ENCODE measurements at regions not wholly inside any gene's neighbourhood (a gene's known extent, or its start where the extent isn't known, plus 50 kb on each side); places are given as distances from the start of the nearest gene placed in this dataset.

DNA sequence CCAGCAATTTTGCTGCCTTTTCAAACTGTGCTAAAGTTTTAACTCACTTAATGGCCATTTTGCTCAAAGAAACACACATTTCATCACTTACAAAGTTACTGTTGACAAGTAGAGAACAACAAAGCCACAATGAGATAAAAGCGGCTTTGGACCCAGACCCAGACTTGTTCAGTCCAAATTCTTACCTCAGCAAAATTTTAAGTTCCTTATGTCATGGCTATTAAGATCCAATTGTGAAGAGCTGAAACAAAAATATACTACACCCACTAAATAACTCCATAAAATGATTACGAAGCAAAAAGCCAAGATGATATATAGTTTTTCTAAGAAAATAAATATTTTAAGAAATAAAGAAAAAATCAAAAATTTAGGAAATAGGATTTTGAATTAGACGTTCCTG lies 137.0 kb upstream of the INPP4B start:
- Histone ChIP-seq H3K4me1 (ENCODE audit: control insufficient read depth, insufficient read depth, low read length) (no peaks in the 10 kb centered on the region), H3K9me3 (ENCODE audit: control insufficient read depth, insufficient read depth, low read depth, low read length) (no peaks in the 10 kb centered on the region), H3K36me3 (ENCODE audit: control insufficient read depth, insufficient read depth, low read length) (no peaks in the 10 kb centered on the region), H3K27me3 (ENCODE audit: control insufficient read depth, insufficient read depth, low read length) (no peaks in the 10 kb centered on the region), H3K27ac (ENCODE audit: low read length) (no peak overlapping the region), H3K4me3 (ENCODE audit: low read depth in 2 of 2, low read length in 2 of 2) (no peak overlapping the region)
- ChIA-PET CTCF (no interaction called here), POLR2A (no interaction called here)
- no peak for TF ChIP-seq POLR2AphosphoS5 (IDR thresholded peaks at IDR 0.05; ENCODE audit: low read depth, low read length)
- no peak for TF ChIP-seq TCF7L2 (IDR thresholded peaks at IDR 0.05; ENCODE audit: low read depth, low read length)
- TF ChIP-seq, protein P1, sequence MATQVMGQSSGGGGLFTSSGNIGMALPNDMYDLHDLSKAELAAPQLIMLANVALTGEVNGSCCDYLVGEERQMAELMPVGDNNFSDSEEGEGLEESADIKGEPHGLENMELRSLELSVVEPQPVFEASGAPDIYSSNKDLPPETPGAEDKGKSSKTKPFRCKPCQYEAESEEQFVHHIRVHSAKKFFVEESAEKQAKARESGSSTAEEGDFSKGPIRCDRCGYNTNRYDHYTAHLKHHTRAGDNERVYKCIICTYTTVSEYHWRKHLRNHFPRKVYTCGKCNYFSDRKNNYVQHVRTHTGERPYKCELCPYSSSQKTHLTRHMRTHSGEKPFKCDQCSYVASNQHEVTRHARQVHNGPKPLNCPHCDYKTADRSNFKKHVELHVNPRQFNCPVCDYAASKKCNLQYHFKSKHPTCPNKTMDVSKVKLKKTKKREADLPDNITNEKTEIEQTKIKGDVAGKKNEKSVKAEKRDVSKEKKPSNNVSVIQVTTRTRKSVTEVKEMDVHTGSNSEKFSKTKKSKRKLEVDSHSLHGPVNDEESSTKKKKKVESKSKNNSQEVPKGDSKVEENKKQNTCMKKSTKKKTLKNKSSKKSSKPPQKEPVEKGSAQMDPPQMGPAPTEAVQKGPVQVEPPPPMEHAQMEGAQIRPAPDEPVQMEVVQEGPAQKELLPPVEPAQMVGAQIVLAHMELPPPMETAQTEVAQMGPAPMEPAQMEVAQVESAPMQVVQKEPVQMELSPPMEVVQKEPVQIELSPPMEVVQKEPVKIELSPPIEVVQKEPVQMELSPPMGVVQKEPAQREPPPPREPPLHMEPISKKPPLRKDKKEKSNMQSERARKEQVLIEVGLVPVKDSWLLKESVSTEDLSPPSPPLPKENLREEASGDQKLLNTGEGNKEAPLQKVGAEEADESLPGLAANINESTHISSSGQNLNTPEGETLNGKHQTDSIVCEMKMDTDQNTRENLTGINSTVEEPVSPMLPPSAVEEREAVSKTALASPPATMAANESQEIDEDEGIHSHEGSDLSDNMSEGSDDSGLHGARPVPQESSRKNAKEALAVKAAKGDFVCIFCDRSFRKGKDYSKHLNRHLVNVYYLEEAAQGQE (IDR thresholded peaks at IDR 0.05; ENCODE audit: insufficient read depth in 1 of 2, low read depth in 2 of 2, low read length in 1 of 2) = no peak
- TF ChIP-seq SIN3A (IDR thresholded peaks at IDR 0.05; ENCODE audit: borderline replicate concordance, insufficient read depth, low read depth, low read length) = no peak
- TF ChIP-seq, protein P2, sequence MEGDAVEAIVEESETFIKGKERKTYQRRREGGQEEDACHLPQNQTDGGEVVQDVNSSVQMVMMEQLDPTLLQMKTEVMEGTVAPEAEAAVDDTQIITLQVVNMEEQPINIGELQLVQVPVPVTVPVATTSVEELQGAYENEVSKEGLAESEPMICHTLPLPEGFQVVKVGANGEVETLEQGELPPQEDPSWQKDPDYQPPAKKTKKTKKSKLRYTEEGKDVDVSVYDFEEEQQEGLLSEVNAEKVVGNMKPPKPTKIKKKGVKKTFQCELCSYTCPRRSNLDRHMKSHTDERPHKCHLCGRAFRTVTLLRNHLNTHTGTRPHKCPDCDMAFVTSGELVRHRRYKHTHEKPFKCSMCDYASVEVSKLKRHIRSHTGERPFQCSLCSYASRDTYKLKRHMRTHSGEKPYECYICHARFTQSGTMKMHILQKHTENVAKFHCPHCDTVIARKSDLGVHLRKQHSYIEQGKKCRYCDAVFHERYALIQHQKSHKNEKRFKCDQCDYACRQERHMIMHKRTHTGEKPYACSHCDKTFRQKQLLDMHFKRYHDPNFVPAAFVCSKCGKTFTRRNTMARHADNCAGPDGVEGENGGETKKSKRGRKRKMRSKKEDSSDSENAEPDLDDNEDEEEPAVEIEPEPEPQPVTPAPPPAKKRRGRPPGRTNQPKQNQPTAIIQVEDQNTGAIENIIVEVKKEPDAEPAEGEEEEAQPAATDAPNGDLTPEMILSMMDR (IDR thresholded peaks at IDR 0.05) = no peak
- no TSS peak for BruUV-seq (replicated peaks)
- intact Hi-C loops (cut with micrococcal nuclease; ENCODE audit: unreplicated experiment) = no loop called here
- DNase-seq (ENCODE audit: low read depth, low spot score) = no peak
- in situ Hi-C loops (cut with HindIII; ENCODE audit: low pct_unique_long_range_greater_than_20kb, low sequenced_read_pairs) = no loop called here
- ATAC-seq = no peak

DNA sequence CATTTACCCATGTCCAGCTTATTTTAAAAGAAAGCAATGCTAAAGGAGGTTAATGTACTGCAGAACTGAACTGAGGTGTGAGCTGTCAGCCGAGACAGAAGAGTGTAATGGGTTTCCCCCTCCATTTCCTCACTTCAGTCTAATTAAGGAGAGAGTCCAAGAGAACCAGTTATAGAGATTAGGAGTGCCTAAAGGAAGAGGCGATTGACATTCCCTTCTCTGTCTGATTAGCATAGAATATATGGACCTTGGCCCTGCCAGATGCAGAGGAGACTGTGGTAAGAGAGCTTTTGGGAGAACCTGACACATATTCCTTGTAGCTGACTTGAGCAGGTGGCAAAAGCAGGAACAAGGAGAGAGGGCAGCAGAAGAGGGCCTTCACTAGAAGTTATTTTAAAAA lies 137.5 kb upstream of the INPP4B start:
- TF ChIP-seq, protein P1 (IDR thresholded peaks at IDR 0.05; ENCODE audit: insufficient read depth in 1 of 2, low read depth in 2 of 2, low read length in 1 of 2) = no peak
- no peak for TF ChIP-seq SIN3A (IDR thresholded peaks at IDR 0.05; ENCODE audit: borderline replicate concordance, insufficient read depth, low read depth, low read length)
- TF ChIP-seq, protein P2 (IDR thresholded peaks at IDR 0.05) = no peak
- no peak for TF ChIP-seq TCF7L2 (IDR thresholded peaks at IDR 0.05; ENCODE audit: low read depth, low read length)
- TF ChIP-seq POLR2AphosphoS5 (IDR thresholded peaks at IDR 0.05; ENCODE audit: low read depth, low read length) = no peak
- POLR2A ChIA-PET = no interaction called here
- H3K4me3 ChIP-seq (ENCODE audit: low read depth in 2 of 2, low read length in 2 of 2) = no peak overlapping the region
- no peaks in the 10 kb centered on the region for H3K27me3 ChIP-seq (ENCODE audit: control insufficient read depth, insufficient read depth, low read length)
- CTCF ChIA-PET = no interaction called here
- no peaks in the 10 kb centered on the region for H3K9me3 ChIP-seq (ENCODE audit: control insufficient read depth, insufficient read depth, low read depth, low read length)
- ATAC-seq = no peak
- DNase-seq (ENCODE audit: low read depth, low spot score) = no peak
- no peaks in the 10 kb centered on the region for H3K4me1 ChIP-seq (ENCODE audit: control insufficient read depth, insufficient read depth, low read length)
- H3K36me3 ChIP-seq (ENCODE audit: control insufficient read depth, insufficient read depth, low read length) = no peaks in the 10 kb centered on the region
- no peak overlapping the region for H3K27ac ChIP-seq (ENCODE audit: low read length)
- intact Hi-C loops (cut with micrococcal nuclease; ENCODE audit: unreplicated experiment) = no loop called here
- in situ Hi-C loops (cut with HindIII; ENCODE audit: low pct_unique_long_range_greater_than_20kb, low sequenced_read_pairs) = no loop called here
- BruUV-seq (replicated peaks) = no TSS peak
